Fibroblast of lung (primary cell): ENCODE measurements at regions not wholly inside any gene's neighbourhood (a gene's known extent, or its start where the extent isn't known, plus 50 kb on each side); places are given as distances from the start of the nearest gene placed in this dataset.

Experiments used
- DNase-seq, 2 donors: peaks; one replicate each; pipeline versions ENCODE4 v3.0.0 to v3.0.0-alpha.2; 2010; ENCODE audit warnings: low read depth in 2 of 2
- H2AFZ ChIP-seq: 2 replicates; pipeline ENCODE4 v1.5.1; 2012; ENCODE audit warnings: low read length, control low read depth, inconsistent platforms
- H3K27ac ChIP-seq: 2 replicates; pipeline ENCODE4 v1.5.1; 2011; ENCODE audit warnings: low read length, control low read depth; ENCODE audit not compliant: insufficient read depth
- H3K27me3 ChIP-seq: 2 replicates; pipeline ENCODE4 v1.5.1; 2011; ENCODE audit warnings: mild to moderate bottlenecking, low read length; ENCODE audit not compliant: control insufficient read depth, insufficient read depth
- H3K36me3 ChIP-seq: 2 replicates; pipeline ENCODE4 v1.5.1; 2011; ENCODE audit warnings: low read length; ENCODE audit not compliant: control insufficient read depth, insufficient read depth
- H3K4me1 ChIP-seq: 2 replicates; pipeline ENCODE4 v1.5.1; 2011; ENCODE audit warnings: low read length; ENCODE audit not compliant: control insufficient read depth, insufficient read depth; ENCODE audit errors: extremely low read depth
- H3K4me2 ChIP-seq: 2 replicates; pipeline ENCODE4 v1.5.1; 2011; ENCODE audit warnings: low read length, control low read depth; ENCODE audit not compliant: insufficient read depth; ENCODE audit errors: extremely low read depth
- H3K4me3 ChIP-seq, 4 experiments: fragments of 200-600 bp in 1 of 4; sonication (generic) in 1 of 4; replicated peaks in 1 of 4; 2 replicates each; pipeline ENCODE4 v1.5.1; 2011 to 2016; ENCODE audit warnings: low read length in 4 of 4, low read depth in 3 of 4, mild to moderate bottlenecking in 3 of 4, control low read depth in 2 of 4, inconsistent platforms in 1 of 4, mixed read lengths in 1 of 4; ENCODE audit not compliant: insufficient read depth in 1 of 4; ENCODE audit errors: control extremely low read depth in 1 of 4
- H3K79me2 ChIP-seq: 2 replicates; pipeline ENCODE4 v1.5.1; 2012; ENCODE audit warnings: mild to moderate bottlenecking, low read length, inconsistent platforms; ENCODE audit not compliant: control insufficient read depth, insufficient read depth
- H3K9ac ChIP-seq: 2 replicates; pipeline ENCODE4 v1.5.1; 2011; ENCODE audit warnings: mild to moderate bottlenecking, low read length, control low read depth; ENCODE audit not compliant: insufficient read depth
- H3K9me3 ChIP-seq: 2 replicates; pipeline ENCODE4 v1.5.1; 2012; ENCODE audit warnings: low read depth, low read length; ENCODE audit not compliant: control insufficient read depth, insufficient read depth
- H4K20me1 ChIP-seq: 2 replicates; pipeline ENCODE4 v1.5.1; 2011; ENCODE audit warnings: low read length; ENCODE audit not compliant: control insufficient read depth, insufficient read depth; ENCODE audit errors: extremely low read depth
- EZH2 ChIP-seq: IDR thresholded peaks from 2 replicates; pipeline ENCODE4 v1.5.1; 2012; ENCODE audit warnings: low read length, control low read depth, mild to moderate bottlenecking; ENCODE audit errors: missing control alignments
- TF ChIP-seq, protein P1 (sequence below), 2 donors: IDR thresholded peaks in 1 of 2; conservative IDR thresholded peaks in 1 of 2; 1 replicate in 1 of 2; 2 replicates in 1 of 2; pipeline ENCODE4 v1.5.1; 2011 to 2012; ENCODE audit warnings: low read length in 2 of 2, control low read depth in 1 of 2, inconsistent platforms in 1 of 2, low read depth in 1 of 2, mild to moderate bottlenecking in 1 of 2

- Histone ChIP-seq H3K79me2 (no peaks in the 10 kb centered on the region), H2AFZ (no peak overlapping the region), H4K20me1 (no peaks in the 10 kb centered on the region), H3K9me3 (no peaks in the 10 kb centered on the region), H3K36me3 (peaks cover 3% of the 10 kb centered on the region), H3K4me2 (no peak overlapping the region), H3K4me1 (no peaks in the 10 kb centered on the region), H3K27me3 (no peaks in the 10 kb centered on the region), H3K9ac (no peak overlapping the region), H3K27ac (no peak overlapping the region), H3K4me3 (no peak overlapping the region)
- TF ChIP-seq EZH2: no peak
- TF ChIP-seq, protein P1, sequence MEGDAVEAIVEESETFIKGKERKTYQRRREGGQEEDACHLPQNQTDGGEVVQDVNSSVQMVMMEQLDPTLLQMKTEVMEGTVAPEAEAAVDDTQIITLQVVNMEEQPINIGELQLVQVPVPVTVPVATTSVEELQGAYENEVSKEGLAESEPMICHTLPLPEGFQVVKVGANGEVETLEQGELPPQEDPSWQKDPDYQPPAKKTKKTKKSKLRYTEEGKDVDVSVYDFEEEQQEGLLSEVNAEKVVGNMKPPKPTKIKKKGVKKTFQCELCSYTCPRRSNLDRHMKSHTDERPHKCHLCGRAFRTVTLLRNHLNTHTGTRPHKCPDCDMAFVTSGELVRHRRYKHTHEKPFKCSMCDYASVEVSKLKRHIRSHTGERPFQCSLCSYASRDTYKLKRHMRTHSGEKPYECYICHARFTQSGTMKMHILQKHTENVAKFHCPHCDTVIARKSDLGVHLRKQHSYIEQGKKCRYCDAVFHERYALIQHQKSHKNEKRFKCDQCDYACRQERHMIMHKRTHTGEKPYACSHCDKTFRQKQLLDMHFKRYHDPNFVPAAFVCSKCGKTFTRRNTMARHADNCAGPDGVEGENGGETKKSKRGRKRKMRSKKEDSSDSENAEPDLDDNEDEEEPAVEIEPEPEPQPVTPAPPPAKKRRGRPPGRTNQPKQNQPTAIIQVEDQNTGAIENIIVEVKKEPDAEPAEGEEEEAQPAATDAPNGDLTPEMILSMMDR (conservative IDR thresholded peaks at IDR 0.05 in 1 of 2, IDR thresholded peaks at IDR 0.05 in 1 of 2; ENCODE audit: low read depth in 1 of 2, low read length in 2 of 2): no peak
- DNase-seq: no peak
These were observed 118.0 kb downstream of the MIAT start for GRCh38 chr22:26775394-26775793.

GRCh38 chr22:26777156-26777801, 119.9 kb downstream of the MIAT start:
- DNase-seq: peak in 1 of 2 donors; percentile 59
- Histone ChIP-seq H4K20me1 (no peaks in the 10 kb centered on the region), H3K4me2 (no peak overlapping the region), H3K27me3 (no peaks in the 10 kb centered on the region), H3K9me3 (no peaks in the 10 kb centered on the region), H2AFZ (no peak overlapping the region), H3K27ac (no peak overlapping the region), H3K4me1 (no peaks in the 10 kb centered on the region), H3K9ac (no peak overlapping the region), H3K4me3 (no peak overlapping the region), H3K36me3 (peaks cover 3% of the 10 kb centered on the region), H3K79me2 (no peaks in the 10 kb centered on the region)
- TF ChIP-seq, protein P1 (conservative IDR thresholded peaks at IDR 0.05 in 1 of 2, IDR thresholded peaks at IDR 0.05 in 1 of 2; ENCODE audit: low read depth in 1 of 2, low read length in 2 of 2): no peak
- TF ChIP-seq EZH2: no peak

DNA sequence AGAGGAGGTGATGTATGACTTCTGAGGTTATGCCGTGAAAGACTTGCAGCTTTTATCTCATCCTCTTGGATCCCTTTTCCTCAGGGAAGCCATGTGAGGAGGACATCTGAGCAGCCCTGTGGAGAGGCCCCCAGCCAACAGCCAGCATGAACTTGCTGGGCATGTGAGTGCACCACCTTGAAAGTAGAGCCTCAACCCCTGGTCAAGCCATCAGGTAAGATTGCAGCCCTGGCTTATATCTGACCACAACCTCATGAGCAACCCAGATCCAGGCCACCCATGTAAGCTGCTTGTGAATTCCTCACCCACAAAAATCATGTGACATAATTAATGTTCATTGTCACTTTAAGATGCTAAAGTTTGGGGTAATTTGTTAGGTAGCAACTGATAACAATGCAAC, 121.0 kb downstream of the MIAT start:
- Histone ChIP-seq H3K79me2 (no peaks in the 10 kb centered on the region), H3K4me1 (no peaks in the 10 kb centered on the region), H3K4me2 (no peak overlapping the region), H4K20me1 (no peaks in the 10 kb centered on the region), H3K36me3 (peaks cover 3% of the 10 kb centered on the region), H2AFZ (no peak overlapping the region), H3K9me3 (no peaks in the 10 kb centered on the region), H3K4me3 (no peak overlapping the region), H3K9ac (no peak overlapping the region), H3K27me3 (no peaks in the 10 kb centered on the region), H3K27ac (no peak overlapping the region)
- TF ChIP-seq EZH2: no peak
- TF ChIP-seq, protein P1 (conservative IDR thresholded peaks at IDR 0.05 in 1 of 2, IDR thresholded peaks at IDR 0.05 in 1 of 2; ENCODE audit: low read depth in 1 of 2, low read length in 2 of 2): no peak
- no peak for DNase-seq
